ENCODE measurements at regions not wholly inside any gene's neighbourhood (a gene's known extent, or its start where the extent isn't known, plus 50 kb on each side); places are given as distances from the start of the nearest gene placed in this dataset.

- no peaks in the 10 kb centered on the region for H3K9me3 Mint-ChIP-seq
- TF ChIP-seq EZH2phosphoT487 (IDR thresholded peaks at IDR 0.05; ENCODE audit: unreplicated experiment) (no peak), NANOG (IDR thresholded peaks at IDR 0.05; ENCODE audit: borderline replicate concordance) (no peak), POLR2AphosphoS5 (IDR thresholded peaks at IDR 0.05; ENCODE audit: low read depth) (no peak), REST (IDR thresholded peaks at IDR 0.05; ENCODE audit: unreplicated experiment) (no peak), ZNF114 (CRISPR knock-in tag; IDR thresholded peaks at IDR 0.05) (no peak), CREB1 (CRISPR knock-in tag; IDR thresholded peaks at IDR 0.05; ENCODE audit: low read depth) (no peak), ZNF462 (CRISPR knock-in tag; IDR thresholded peaks at IDR 0.05) (no peak), CTCF (conservative IDR thresholded peaks at IDR 0.05; ENCODE audit: low read depth in 2 of 2) (no peak), STAT1 (IDR thresholded peaks at IDR 0.05; ENCODE audit: unreplicated experiment) (no peak), JUNB (IDR thresholded peaks at IDR 0.05; ENCODE audit: unreplicated experiment) (no peak), EZH2 (IDR thresholded peaks at IDR 0.05; ENCODE audit: low read depth, unreplicated experiment) (no peak), ETS1 (IDR thresholded peaks at IDR 0.05) (no peak), ZNF331 (CRISPR knock-in tag; IDR thresholded peaks at IDR 0.05; ENCODE audit: low read depth) (no peak)
- no peak for ATAC-seq
- Histone ChIP-seq H4K20me1 (replicated peaks; ENCODE audit: insufficient read depth) (no peaks in the 10 kb centered on the region), H3K4me3 (no peak overlapping the region), H3K4me2 (no peak overlapping the region), H3K9me2 (ENCODE audit: insufficient read depth) (no peaks in the 10 kb centered on the region), H3K27ac (ENCODE audit: low read depth) (no peak overlapping the region), H3K36me3 (ENCODE audit: insufficient read depth) (no peaks in the 10 kb centered on the region), H3K4me1 (ENCODE audit: insufficient read depth) (no peaks in the 10 kb centered on the region), H3K27me3 (ENCODE audit: insufficient read depth) (no peaks in the 10 kb centered on the region), H3K79me2 (replicated peaks; ENCODE audit: insufficient read depth) (no peaks in the 10 kb centered on the region), H2AFZ (no peak overlapping the region), H3F3A (replicated peaks; ENCODE audit: low read depth) (no peaks in the 10 kb centered on the region)
- DNase-seq (ENCODE audit: low spot score) = no peak
- no peak overlapping the region for H3K4me3 Mint-ChIP-seq
- H3K27me3 Mint-ChIP-seq (ENCODE audit: insufficient read depth, low read depth, poor library complexity) = no peaks in the 10 kb centered on the region
- H3K36me3 Mint-ChIP-seq (ENCODE audit: low read depth) = no peaks in the 10 kb centered on the region
- no peak overlapping the region for H3K27ac Mint-ChIP-seq
- no peaks in the 10 kb centered on the region for H3K4me1 Mint-ChIP-seq
These were observed 233.4 kb downstream of the PPP4R3C start for GRCh38 chrX:27229721-27230120.

Data from GM23338 (cell line).